DOHH2 (cell line): ENCODE measurements at regions not wholly inside any gene's neighbourhood (a gene's known extent, or its start where the extent isn't known, plus 50 kb on each side); places are given as distances from the start of the nearest gene placed in this dataset.
"Not testable (repeated sequence)": the region's sequence is repeated elsewhere in the genome, so short reads cannot be mapped to it uniquely, and the experiment has no call there.

Experiments
- EZH2phosphoT487 ChIP-seq: fragments of 200-600 bp; sonication (generic); IDR thresholded peaks from 2 replicates; pipeline ENCODE4 v1.6.1; 2017; ENCODE audit warnings: borderline replicate concordance, mild to moderate bottlenecking, antibody characterized with exemption, low read length, moderate library complexity, mixed read lengths
- TF ChIP-seq, protein P1 (sequence below): fragments of 200-600 bp; sonication (generic); IDR thresholded peaks from one replicate; pipeline ENCODE4 v1.5.1; 2014; ENCODE audit warnings: antibody characterized with exemption, mild to moderate bottlenecking, low read depth, low read length; ENCODE audit not compliant: poor library complexity, severe bottlenecking

DNA sequence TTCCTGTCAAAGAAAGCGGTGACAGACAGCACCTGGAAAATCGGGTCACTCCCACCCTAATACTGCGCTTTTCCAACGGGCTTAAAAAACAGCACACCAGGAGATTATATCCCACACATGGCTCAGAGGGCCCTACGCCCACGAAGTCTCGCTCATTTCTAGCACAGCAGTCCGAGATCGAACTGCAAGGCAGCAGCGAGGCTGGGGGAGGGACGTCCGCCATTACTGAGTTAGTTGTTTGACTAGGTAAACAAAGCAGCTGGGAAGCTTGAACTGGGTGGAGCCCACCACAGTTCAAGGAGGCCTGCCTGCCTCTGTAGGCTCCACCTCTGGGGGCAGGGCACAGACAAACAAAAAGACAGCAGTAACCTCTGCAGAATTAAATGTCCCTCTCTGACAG is 297.3 kb upstream of the STAC start:
- TF ChIP-seq, protein P1, sequence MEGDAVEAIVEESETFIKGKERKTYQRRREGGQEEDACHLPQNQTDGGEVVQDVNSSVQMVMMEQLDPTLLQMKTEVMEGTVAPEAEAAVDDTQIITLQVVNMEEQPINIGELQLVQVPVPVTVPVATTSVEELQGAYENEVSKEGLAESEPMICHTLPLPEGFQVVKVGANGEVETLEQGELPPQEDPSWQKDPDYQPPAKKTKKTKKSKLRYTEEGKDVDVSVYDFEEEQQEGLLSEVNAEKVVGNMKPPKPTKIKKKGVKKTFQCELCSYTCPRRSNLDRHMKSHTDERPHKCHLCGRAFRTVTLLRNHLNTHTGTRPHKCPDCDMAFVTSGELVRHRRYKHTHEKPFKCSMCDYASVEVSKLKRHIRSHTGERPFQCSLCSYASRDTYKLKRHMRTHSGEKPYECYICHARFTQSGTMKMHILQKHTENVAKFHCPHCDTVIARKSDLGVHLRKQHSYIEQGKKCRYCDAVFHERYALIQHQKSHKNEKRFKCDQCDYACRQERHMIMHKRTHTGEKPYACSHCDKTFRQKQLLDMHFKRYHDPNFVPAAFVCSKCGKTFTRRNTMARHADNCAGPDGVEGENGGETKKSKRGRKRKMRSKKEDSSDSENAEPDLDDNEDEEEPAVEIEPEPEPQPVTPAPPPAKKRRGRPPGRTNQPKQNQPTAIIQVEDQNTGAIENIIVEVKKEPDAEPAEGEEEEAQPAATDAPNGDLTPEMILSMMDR: not testable (repeated sequence)
- TF ChIP-seq EZH2phosphoT487: not testable (repeated sequence)
